Caco-2 (cell line): ENCODE measurements at regions not wholly inside any gene's neighbourhood (a gene's known extent, or its start where the extent isn't known, plus 50 kb on each side); places are given as distances from the start of the nearest gene placed in this dataset.

ENCODE experiments used
- BruUV-seq: library from RNA; stranded (reverse); fragments of 400-500 nt; replicated peaks from 2 replicates; lab custom pipeline; 2021; lab: Mats Ljungman, UMichigan
- CTCF ChIA-PET: fragments of 300-600 bp; sonication (Branson Sonifier 250); formaldehyde crosslinking; loops from one replicate; lab custom pipeline; 2022; ENCODE audit warnings: antibody characterized with exemption; lab: Charles Lee
- POLR2A ChIA-PET: fragments of 300-600 bp; sonication (Branson Sonifier 250); formaldehyde crosslinking; loops from one replicate; lab custom pipeline; 2022; ENCODE audit warnings: antibody characterized with exemption; lab: Charles Lee
- DNase-seq, 2 experiments: peaks; one replicate each; pipeline versions ENCODE4 v3.0.0 to v3.0.0-alpha.2; 2020 to 2022
- H3K27me3 ChIP-seq: replicated peaks from 2 replicates; pipeline ENCODE4 v1.6.0; 2011; ENCODE audit warnings: low read length; ENCODE audit not compliant: control insufficient read depth, insufficient read depth
- H3K36me3 ChIP-seq: 2 replicates; pipeline ENCODE4 v1.5.1; 2011; ENCODE audit warnings: low read length; ENCODE audit not compliant: control insufficient read depth, insufficient read depth
- H3K4me1 ChIP-seq: fragments of 250-450 bp; sonication (Bioruptor Pico); 2 replicates; pipeline ENCODE4 v1.5.1; 2020; ENCODE audit warnings: mild to moderate bottlenecking
- H3K4me3 ChIP-seq: 2 replicates; pipeline ENCODE4 v1.5.1; 2011; ENCODE audit warnings: low read depth, mild to moderate bottlenecking, control low read depth, low read length
- H3K9me3 ChIP-seq: fragments of 250-450 bp; sonication (Bioruptor Pico); 2 replicates; pipeline ENCODE4 v1.5.1; 2020; ENCODE audit warnings: mild to moderate bottlenecking, moderate library complexity
- H3K27ac Mint-ChIP-seq: one replicate; pipeline ENCODE4 v1.8.0; 2022; ENCODE audit warnings: mixed read lengths; ENCODE audit not compliant: unreplicated experiment
- H3K27me3 Mint-ChIP-seq: one replicate; pipeline ENCODE4 v1.8.0; 2022; ENCODE audit warnings: mixed read lengths; ENCODE audit not compliant: insufficient read depth, unreplicated experiment
- H3K36me3 Mint-ChIP-seq: one replicate; pipeline ENCODE4 v1.8.0; 2022; ENCODE audit warnings: mild to moderate bottlenecking, mixed read lengths; ENCODE audit not compliant: insufficient read depth, unreplicated experiment
- H3K4me1 Mint-ChIP-seq: one replicate; pipeline ENCODE4 v1.8.0; 2022; ENCODE audit warnings: low read depth, mixed read lengths; ENCODE audit not compliant: unreplicated experiment
- H3K4me3 Mint-ChIP-seq: one replicate; pipeline ENCODE4 v1.8.0; 2022; ENCODE audit warnings: mild to moderate bottlenecking, moderate library complexity, mixed read lengths; ENCODE audit not compliant: unreplicated experiment
- H3K9me3 Mint-ChIP-seq: one replicate; pipeline ENCODE4 v1.8.0; 2022; ENCODE audit warnings: mixed read lengths; ENCODE audit not compliant: unreplicated experiment
- CTCF ChIP-seq, 2 experiments: fragments of 200-600 bp in 1 of 2; IDR thresholded peaks; 1 replicate in 1 of 2; 2 replicates in 1 of 2; pipeline versions ENCODE4 v1.5.1 to v1.8.0; 2011 to 2022; ENCODE audit warnings: antibody characterized with exemption in 1 of 2, control low read depth in 1 of 2, inconsistent platforms in 1 of 2, low read depth in 1 of 2, low read length in 1 of 2, mild to moderate bottlenecking in 1 of 2, moderate library complexity in 1 of 2; ENCODE audit not compliant: insufficient read depth in 1 of 2, severe bottlenecking in 1 of 2, unreplicated experiment in 1 of 2
- intact Hi-C: fragments of 100-400 bp; cut with micrococcal nuclease; formaldehyde crosslinking; loops from one replicate; pipeline ENCODE4 v1.10.0; 2022; ENCODE audit not compliant: unreplicated experiment

- ChIA-PET CTCF (no interaction called here), POLR2A (no interaction called here)
- no peak for DNase-seq
- H3K27ac Mint-ChIP-seq, result no peak overlapping the region
- peaks cover 3% of the 10 kb centered on the region for H3K27me3 Mint-ChIP-seq
- Histone ChIP-seq H3K27me3 (no peaks in the 10 kb centered on the region), H3K9me3 (no peaks in the 10 kb centered on the region), H3K4me3 (no peak overlapping the region), H3K36me3 (no peaks in the 10 kb centered on the region), H3K4me1 (no peaks in the 10 kb centered on the region)
- intact Hi-C loops, result no loop called here
- H3K4me3 Mint-ChIP-seq, result no peak overlapping the region
- no peak for TF ChIP-seq CTCF (IDR thresholded peaks at IDR 0.05; ENCODE audit: insufficient read depth in 1 of 2, low read depth in 1 of 2, low read length in 1 of 2, severe bottlenecking in 1 of 2, unreplicated experiment in 1 of 2)
- no peaks in the 10 kb centered on the region for H3K9me3 Mint-ChIP-seq
- BruUV-seq, result no TSS peak
- H3K4me1 Mint-ChIP-seq, result no peaks in the 10 kb centered on the region
- no peaks in the 10 kb centered on the region for H3K36me3 Mint-ChIP-seq
These were observed 450.7 kb downstream of the TSHZ3 start for GRCh38 chr19:30898353-30899103.

DNA sequence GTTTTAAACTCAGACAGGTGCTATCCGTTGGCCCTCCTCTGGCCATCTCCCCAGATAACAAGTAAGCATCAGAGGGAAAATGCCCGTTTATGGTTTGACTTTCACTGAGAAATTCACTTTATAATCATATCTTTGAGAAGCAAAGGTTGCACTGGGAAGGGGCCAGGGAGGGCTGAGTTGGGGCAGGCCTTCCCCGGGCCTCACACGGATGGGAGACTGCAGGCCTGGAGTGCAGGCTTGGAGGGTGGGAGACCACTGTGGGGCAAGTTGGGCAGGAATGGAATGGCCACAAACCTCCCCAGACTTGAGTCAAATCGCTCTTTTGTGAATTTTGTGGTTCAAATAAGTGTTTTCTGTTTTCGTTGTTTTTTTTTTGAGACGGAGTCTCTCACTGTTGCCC lies 451.7 kb downstream of the TSHZ3 start:
- Histone ChIP-seq H3K9me3 (no peaks in the 10 kb centered on the region), H3K36me3 (no peaks in the 10 kb centered on the region), H3K27me3 (no peaks in the 10 kb centered on the region), H3K4me1 (no peaks in the 10 kb centered on the region), H3K4me3 (no peak overlapping the region)
- intact Hi-C loops, result no loop called here
- no peak for TF ChIP-seq CTCF (IDR thresholded peaks at IDR 0.05; ENCODE audit: insufficient read depth in 1 of 2, low read depth in 1 of 2, low read length in 1 of 2, severe bottlenecking in 1 of 2, unreplicated experiment in 1 of 2)
- no peak for DNase-seq
- Mint-ChIP-seq H3K27ac (no peak overlapping the region), H3K9me3 (no peaks in the 10 kb centered on the region), H3K36me3 (no peaks in the 10 kb centered on the region), H3K27me3 (peaks cover 3% of the 10 kb centered on the region), H3K4me3 (no peak overlapping the region), H3K4me1 (no peaks in the 10 kb centered on the region)
- no TSS peak for BruUV-seq
- POLR2A ChIA-PET, result no interaction called here
- CTCF ChIA-PET, result no interaction called here

GRCh38 chr19:30897034-30897433 lies 452.2 kb downstream of the TSHZ3 start:
- no TSS peak for BruUV-seq
- Histone ChIP-seq H3K4me3 (no peak overlapping the region), H3K36me3 (no peaks in the 10 kb centered on the region), H3K4me1 (no peaks in the 10 kb centered on the region), H3K9me3 (no peaks in the 10 kb centered on the region), H3K27me3 (no peaks in the 10 kb centered on the region)
- no peaks in the 10 kb centered on the region for H3K36me3 Mint-ChIP-seq
- TF ChIP-seq CTCF (IDR thresholded peaks at IDR 0.05; ENCODE audit: insufficient read depth in 1 of 2, low read depth in 1 of 2, low read length in 1 of 2, severe bottlenecking in 1 of 2, unreplicated experiment in 1 of 2), result no peak
- intact Hi-C loops, result no loop called here
- no peak for DNase-seq
- POLR2A ChIA-PET, result no interaction called here
- H3K27me3 Mint-ChIP-seq, result peaks cover 3% of the 10 kb centered on the region
- no peaks in the 10 kb centered on the region for H3K9me3 Mint-ChIP-seq
- no peak overlapping the region for H3K27ac Mint-ChIP-seq
- H3K4me3 Mint-ChIP-seq, result no peak overlapping the region
- CTCF ChIA-PET, result no interaction called here
- no peaks in the 10 kb centered on the region for H3K4me1 Mint-ChIP-seq
